Peyer's patch (tissue), 4 donors: ENCODE measurements at regions not wholly inside any gene's neighbourhood (a gene's known extent, or its start where the extent isn't known, plus 50 kb on each side); places are given as distances from the start of the nearest gene placed in this dataset.

Source experiments
- DNase-seq, 3 donors: peaks; one replicate each; pipeline ENCODE4 v3.0.0-alpha.2; 2017 to 2019
- H3K27ac ChIP-seq, 4 donors: fragments of 200-600 bp; sonication (generic); one replicate each; pipeline ENCODE4 v1.5.1; 2016 to 2019
- H3K27me3 ChIP-seq, 2 donors: fragments of 200-600 bp; sonication (generic); one replicate each; pipeline ENCODE4 v1.5.1; 2019
- H3K36me3 ChIP-seq, 3 donors: fragments of 200-600 bp; sonication (generic); one replicate each; pipeline ENCODE4 v1.5.1; 2016 to 2019
- H3K4me1 ChIP-seq, 4 donors: fragments of 200-600 bp; sonication (generic); one replicate each; pipeline ENCODE4 v1.5.1; 2016 to 2019
- H3K4me3 ChIP-seq, 4 donors: fragments of 200-600 bp; sonication (generic); 1 replicate in 3 of 4; 2 replicates in 1 of 4; pipeline ENCODE4 v1.5.1; 2016 to 2019; ENCODE audit warnings: mild to moderate bottlenecking in 1 of 4
- H3K9me3 ChIP-seq, 4 donors: fragments of 200-600 bp; sonication (generic); one replicate each; pipeline ENCODE4 v1.5.1; 2016 to 2019; ENCODE audit warnings: mild to moderate bottlenecking in 1 of 4
- POLR2A ChIP-seq, 2 donors: fragments of 450-650 bp; IDR thresholded peaks; one replicate each; pipeline ENCODE4 v1.5.1; 2017; ENCODE audit warnings: antibody characterized with exemption in 2 of 2, mild to moderate bottlenecking in 2 of 2, moderate library complexity in 2 of 2
- TF ChIP-seq, protein P1 (sequence below), 6 experiments: fragments of 450-650 bp in 4 of 6; fragments of 200-600 bp in 2 of 6; sonication (generic) in 1 of 6; IDR thresholded peaks; one replicate each; pipeline ENCODE4 v1.5.1; 2017 to 2019; ENCODE audit warnings: antibody characterized with exemption in 6 of 6, mild to moderate bottlenecking in 3 of 6, moderate library complexity in 1 of 6

DNA sequence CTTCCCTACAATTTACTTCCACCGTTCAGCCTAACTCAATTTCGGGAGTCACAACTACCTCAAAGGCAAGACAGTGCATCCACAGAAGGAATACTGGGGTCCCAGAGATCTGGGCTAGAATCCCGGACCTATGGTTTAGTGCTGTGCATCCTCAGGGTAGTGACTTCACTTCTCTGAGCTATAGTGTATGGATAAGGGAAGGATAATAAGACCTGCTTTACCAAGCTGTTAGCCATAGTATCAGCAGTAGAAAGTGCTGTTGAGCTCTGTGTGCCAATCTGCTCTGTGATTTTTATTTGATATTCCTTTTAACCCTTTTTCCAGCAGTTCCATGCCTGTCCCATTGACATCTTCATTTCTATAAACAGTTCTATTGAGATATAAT is 1044.3 kb downstream of the BCL11B start:
- TF ChIP-seq, protein P1, sequence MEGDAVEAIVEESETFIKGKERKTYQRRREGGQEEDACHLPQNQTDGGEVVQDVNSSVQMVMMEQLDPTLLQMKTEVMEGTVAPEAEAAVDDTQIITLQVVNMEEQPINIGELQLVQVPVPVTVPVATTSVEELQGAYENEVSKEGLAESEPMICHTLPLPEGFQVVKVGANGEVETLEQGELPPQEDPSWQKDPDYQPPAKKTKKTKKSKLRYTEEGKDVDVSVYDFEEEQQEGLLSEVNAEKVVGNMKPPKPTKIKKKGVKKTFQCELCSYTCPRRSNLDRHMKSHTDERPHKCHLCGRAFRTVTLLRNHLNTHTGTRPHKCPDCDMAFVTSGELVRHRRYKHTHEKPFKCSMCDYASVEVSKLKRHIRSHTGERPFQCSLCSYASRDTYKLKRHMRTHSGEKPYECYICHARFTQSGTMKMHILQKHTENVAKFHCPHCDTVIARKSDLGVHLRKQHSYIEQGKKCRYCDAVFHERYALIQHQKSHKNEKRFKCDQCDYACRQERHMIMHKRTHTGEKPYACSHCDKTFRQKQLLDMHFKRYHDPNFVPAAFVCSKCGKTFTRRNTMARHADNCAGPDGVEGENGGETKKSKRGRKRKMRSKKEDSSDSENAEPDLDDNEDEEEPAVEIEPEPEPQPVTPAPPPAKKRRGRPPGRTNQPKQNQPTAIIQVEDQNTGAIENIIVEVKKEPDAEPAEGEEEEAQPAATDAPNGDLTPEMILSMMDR (IDR thresholded peaks at IDR 0.05) = no peak
- TF ChIP-seq POLR2A (IDR thresholded peaks at IDR 0.05) = no peak

DNA sequence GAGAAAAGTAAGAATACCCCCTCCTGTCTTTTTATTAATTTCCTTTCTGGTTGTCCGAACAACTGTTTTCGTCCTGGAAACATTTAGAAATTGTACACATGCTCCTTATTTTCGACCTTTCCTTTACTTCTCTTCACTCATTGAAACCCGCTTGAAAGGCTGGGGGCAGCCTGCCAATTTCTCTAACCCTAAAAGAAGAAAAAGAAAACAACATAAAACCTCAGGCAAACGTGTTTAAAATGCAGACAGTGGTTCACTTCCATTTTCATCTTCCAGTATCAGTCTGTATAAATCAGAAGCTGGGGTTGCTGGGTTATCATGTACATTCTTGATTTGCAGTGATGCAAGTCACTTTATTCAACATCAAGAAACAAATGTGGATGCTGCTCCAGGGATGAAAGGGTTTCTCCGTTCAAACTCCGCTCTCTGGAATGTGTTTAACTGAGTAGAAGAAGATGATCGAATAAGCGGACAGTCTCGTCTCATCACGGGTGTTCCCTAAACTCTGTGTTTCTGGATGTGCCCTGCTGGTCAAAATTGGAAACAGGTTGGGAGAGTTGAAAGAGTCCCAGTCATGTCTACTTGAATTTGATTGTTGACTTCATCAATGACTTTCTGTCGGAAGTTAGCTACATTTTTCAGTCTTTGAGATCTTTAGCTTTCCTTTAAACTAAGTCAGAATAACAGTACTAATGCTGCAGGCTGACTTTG is 1042.2 kb downstream of the BCL11B start:
- no peaks in the 10 kb centered on the region for H3K4me1 ChIP-seq
- H3K36me3 ChIP-seq = no peaks in the 10 kb centered on the region
- H3K4me3 ChIP-seq = no peak overlapping the region
- no peak overlapping the region for H3K27ac ChIP-seq
- H3K27me3 ChIP-seq = no peaks in the 10 kb centered on the region
- no peaks in the 10 kb centered on the region for H3K9me3 ChIP-seq
- TF ChIP-seq, protein P1 (IDR thresholded peaks at IDR 0.05) = no peak
- TF ChIP-seq POLR2A (IDR thresholded peaks at IDR 0.05) = no peak
- no peak for DNase-seq

More for the DNA sequence above, 1044.3 kb downstream of the BCL11B start:
- H3K9me3 ChIP-seq = no peaks in the 10 kb centered on the region
- H3K36me3 ChIP-seq = no peaks in the 10 kb centered on the region
- no peaks in the 10 kb centered on the region for H3K27me3 ChIP-seq
- no peak for DNase-seq
- no peak overlapping the region for H3K4me3 ChIP-seq
- H3K27ac ChIP-seq = no peak overlapping the region
- H3K4me1 ChIP-seq = no peaks in the 10 kb centered on the region

DNA sequence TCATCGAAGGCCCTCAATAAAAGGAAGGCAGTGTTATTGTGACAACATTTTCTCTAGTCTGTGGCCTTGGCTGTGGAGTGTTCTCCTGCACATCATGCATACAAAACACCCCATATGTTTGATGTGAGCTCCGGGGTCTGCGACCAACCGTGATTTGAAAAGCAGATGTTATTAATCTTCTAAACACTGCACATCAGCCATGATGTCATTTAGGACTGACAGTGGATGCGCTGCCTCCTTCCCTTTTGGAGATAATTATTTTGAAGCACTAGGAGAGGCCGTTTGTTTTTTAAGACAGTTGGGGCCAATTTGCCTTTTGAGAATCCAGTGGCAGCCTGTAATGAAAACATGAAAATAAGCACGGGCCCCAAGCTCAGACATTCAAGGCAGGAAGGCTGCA is 1041.6 kb downstream of the BCL11B start:
- no peak for DNase-seq
- H3K4me3 ChIP-seq = no peak overlapping the region
- no peak overlapping the region for H3K27ac ChIP-seq
- no peaks in the 10 kb centered on the region for H3K9me3 ChIP-seq
- H3K36me3 ChIP-seq = no peaks in the 10 kb centered on the region
- TF ChIP-seq, protein P1 (IDR thresholded peaks at IDR 0.05) = no peak
- no peak for TF ChIP-seq POLR2A (IDR thresholded peaks at IDR 0.05)
- no peaks in the 10 kb centered on the region for H3K27me3 ChIP-seq
- no peaks in the 10 kb centered on the region for H3K4me1 ChIP-seq

DNA sequence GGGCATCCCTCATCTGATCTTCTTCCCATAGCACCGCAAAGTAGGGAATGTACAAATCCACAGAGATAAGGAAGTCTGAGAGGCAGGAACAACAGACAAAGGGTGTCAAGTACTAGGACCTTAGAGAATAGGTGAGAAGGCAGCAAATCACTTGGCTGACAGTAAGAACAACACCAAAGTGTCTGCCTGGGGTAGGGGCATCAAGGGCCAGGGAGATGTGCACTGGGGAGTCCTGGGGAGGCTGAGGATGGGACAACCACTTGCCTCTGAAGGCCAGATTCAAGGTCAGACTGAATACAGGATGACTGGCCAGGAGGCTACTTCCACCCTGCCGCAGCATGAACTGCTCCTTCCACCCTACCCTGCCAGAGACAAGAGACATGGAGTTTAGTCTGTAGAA is 1040.8 kb downstream of the BCL11B start:
- no peak overlapping the region for H3K27ac ChIP-seq
- no peaks in the 10 kb centered on the region for H3K36me3 ChIP-seq
- TF ChIP-seq, protein P1 (IDR thresholded peaks at IDR 0.05) = no peak
- no peak for TF ChIP-seq POLR2A (IDR thresholded peaks at IDR 0.05)
- DNase-seq = no peak
- no peaks in the 10 kb centered on the region for H3K9me3 ChIP-seq
- H3K4me3 ChIP-seq = no peak overlapping the region
- no peaks in the 10 kb centered on the region for H3K4me1 ChIP-seq
- H3K27me3 ChIP-seq = no peaks in the 10 kb centered on the region

DNA sequence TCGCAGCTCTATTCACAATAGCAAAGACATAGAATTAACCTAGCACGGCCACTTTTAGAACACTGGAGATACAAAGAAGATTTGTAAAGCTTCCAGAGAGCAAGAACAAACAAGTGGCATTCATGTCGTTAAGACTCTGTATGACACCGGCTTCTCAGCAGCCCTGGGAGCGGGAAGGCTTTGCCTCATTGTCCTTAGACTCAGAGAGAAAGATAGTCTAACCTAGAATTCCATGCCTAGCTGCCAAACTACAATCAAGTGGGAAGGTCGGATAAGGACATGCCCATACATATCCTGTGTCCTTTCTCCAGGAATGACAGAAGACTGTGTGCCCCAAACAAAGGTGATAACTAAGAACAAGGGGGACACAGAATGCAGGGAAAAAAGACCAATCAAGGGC is 1038.3 kb downstream of the BCL11B start:
- H3K36me3 ChIP-seq = no peaks in the 10 kb centered on the region
- H3K4me3 ChIP-seq = no peak overlapping the region
- H3K9me3 ChIP-seq = no peaks in the 10 kb centered on the region
- no peak overlapping the region for H3K27ac ChIP-seq
- H3K27me3 ChIP-seq = no peaks in the 10 kb centered on the region
- no peak for TF ChIP-seq POLR2A (IDR thresholded peaks at IDR 0.05)
- TF ChIP-seq, protein P1 (IDR thresholded peaks at IDR 0.05) = no peak
- no peak for DNase-seq
- no peaks in the 10 kb centered on the region for H3K4me1 ChIP-seq

DNA sequence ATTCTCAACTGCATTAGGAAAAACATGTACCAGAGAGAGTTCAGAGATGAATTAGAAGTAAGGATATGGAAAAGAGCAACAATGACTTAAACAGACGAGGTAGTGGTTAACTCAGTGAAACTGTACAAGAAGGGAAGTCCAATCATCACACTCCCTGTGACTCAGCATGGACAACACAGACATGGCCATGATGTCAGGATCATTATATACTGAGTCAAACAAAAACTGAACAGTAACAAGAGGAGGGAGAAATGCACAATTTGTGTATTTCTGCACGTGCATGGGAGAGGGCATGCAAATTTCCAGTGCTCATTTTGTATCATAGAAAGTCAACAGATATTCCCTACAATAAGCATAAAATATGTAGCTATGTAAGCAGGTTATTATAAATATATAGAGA is 1037.8 kb downstream of the BCL11B start:
- H3K4me1 ChIP-seq = no peaks in the 10 kb centered on the region
- H3K27ac ChIP-seq = no peak overlapping the region
- DNase-seq = no peak
- H3K9me3 ChIP-seq = no peaks in the 10 kb centered on the region
- no peaks in the 10 kb centered on the region for H3K36me3 ChIP-seq
- no peak overlapping the region for H3K4me3 ChIP-seq
- TF ChIP-seq, protein P1 (IDR thresholded peaks at IDR 0.05) = no peak
- no peak for TF ChIP-seq POLR2A (IDR thresholded peaks at IDR 0.05)
- no peaks in the 10 kb centered on the region for H3K27me3 ChIP-seq
